ENCODE measurements at regions not wholly inside any gene's neighbourhood (a gene's known extent, or its start where the extent isn't known, plus 50 kb on each side); places are given as distances from the start of the nearest gene placed in this dataset.

DNA sequence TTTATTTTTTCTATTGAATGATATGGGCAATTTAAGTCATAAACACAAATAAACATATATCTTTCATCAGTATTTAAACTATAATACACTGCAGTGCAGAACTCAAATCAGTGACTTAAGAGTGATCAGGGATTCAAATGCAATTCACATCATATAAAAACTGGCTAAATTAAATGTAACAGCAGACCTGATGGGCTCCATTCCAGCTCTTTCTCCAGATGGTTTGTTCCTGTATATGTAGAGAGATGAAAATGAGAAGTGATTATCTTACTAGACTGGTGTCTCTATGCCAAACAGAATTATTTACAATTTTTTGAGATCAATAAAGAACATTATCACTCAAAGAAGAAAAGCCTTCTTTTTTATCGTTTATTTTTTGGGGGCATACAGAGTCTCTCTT lies 568.8 kb upstream of the ADARB2 start:
- peaks cover 2% of the 10 kb centered on the region for H3K27me3 Mint-ChIP-seq (ENCODE audit: low read depth)
- no peak overlapping the region for H3K4ac ChIP-seq (ENCODE audit: low read depth, low read length)
- H3K4me1 ChIP-seq (ENCODE audit: insufficient read depth, low read length), result no peaks in the 10 kb centered on the region
- H3K9ac ChIP-seq (ENCODE audit: extremely low read depth, insufficient read length, low read length), result no peak overlapping the region
- peaks cover 4 to 7% of the 10 kb centered on the region in 2 experiments; a peak in 1 of 4 replicates for H3K4me1 Mint-ChIP-seq
- peaks cover 0 to 6% (median 0%) of the 10 kb centered on the region in 3 experiments; a peak in 2 of 7 replicates for H3K36me3 Mint-ChIP-seq (ENCODE audit: insufficient read depth in 1 of 3, low read depth in 3 of 3)
- no peak overlapping the region for H3K4me3 Mint-ChIP-seq
- WGBS (ENCODE audit: extremely low coverage, insufficient read length, low lambda C conversion rate), result no CpG with 5 or more reads among the region's 1 CpG
- H4K20me1 ChIP-seq (ENCODE audit: control insufficient read depth, insufficient read depth, insufficient read length), result no peaks in the 10 kb centered on the region
- no peak overlapping the region for H4K91ac ChIP-seq (ENCODE audit: insufficient read length, low read depth, low read length)
- no peak overlapping the region for H3K14ac ChIP-seq (ENCODE audit: insufficient read depth, low read length)
- TF ChIP-seq, protein P1, sequence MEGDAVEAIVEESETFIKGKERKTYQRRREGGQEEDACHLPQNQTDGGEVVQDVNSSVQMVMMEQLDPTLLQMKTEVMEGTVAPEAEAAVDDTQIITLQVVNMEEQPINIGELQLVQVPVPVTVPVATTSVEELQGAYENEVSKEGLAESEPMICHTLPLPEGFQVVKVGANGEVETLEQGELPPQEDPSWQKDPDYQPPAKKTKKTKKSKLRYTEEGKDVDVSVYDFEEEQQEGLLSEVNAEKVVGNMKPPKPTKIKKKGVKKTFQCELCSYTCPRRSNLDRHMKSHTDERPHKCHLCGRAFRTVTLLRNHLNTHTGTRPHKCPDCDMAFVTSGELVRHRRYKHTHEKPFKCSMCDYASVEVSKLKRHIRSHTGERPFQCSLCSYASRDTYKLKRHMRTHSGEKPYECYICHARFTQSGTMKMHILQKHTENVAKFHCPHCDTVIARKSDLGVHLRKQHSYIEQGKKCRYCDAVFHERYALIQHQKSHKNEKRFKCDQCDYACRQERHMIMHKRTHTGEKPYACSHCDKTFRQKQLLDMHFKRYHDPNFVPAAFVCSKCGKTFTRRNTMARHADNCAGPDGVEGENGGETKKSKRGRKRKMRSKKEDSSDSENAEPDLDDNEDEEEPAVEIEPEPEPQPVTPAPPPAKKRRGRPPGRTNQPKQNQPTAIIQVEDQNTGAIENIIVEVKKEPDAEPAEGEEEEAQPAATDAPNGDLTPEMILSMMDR (conservative IDR thresholded peaks at IDR 0.05), result no peak
- H4K5ac ChIP-seq (ENCODE audit: insufficient read length, low read depth, low read length), result no peak overlapping the region
- no peaks in the 10 kb centered on the region for H3K27me3 ChIP-seq (ENCODE audit: insufficient read depth, low read length)
- DNase-seq, result no peak
- H2BK20ac ChIP-seq (ENCODE audit: low read depth, low read length, poor library complexity, severe bottlenecking), result no peak overlapping the region
- H3K56ac ChIP-seq (ENCODE audit: insufficient read length, low read depth, low read length), result no peak overlapping the region
- no peak overlapping the region for H2AFZ ChIP-seq (ENCODE audit: low read length)
- peaks cover 6 to 7% of the 10 kb centered on the region in 2 experiments; a peak in 4 of 5 replicates for H3K9me3 Mint-ChIP-seq
- no peak overlapping the region for H3K18ac ChIP-seq (ENCODE audit: insufficient read length, low read depth, low read length)
- H3T11ph ChIP-seq (ENCODE audit: low read length), result no peak overlapping the region
- H3K9me3 ChIP-seq (ENCODE audit: control insufficient read depth, low read depth, low read length), result peaks cover 9% of the 10 kb centered on the region
- no peaks in the 10 kb centered on the region for H3K79me2 ChIP-seq (ENCODE audit: insufficient read depth, low read length)
- no peak overlapping the region for H3K4me2 ChIP-seq (ENCODE audit: insufficient read depth, insufficient read length, low read length)
- no peaks in the 10 kb centered on the region for H3K23me2 ChIP-seq (ENCODE audit: insufficient read length, low read depth, low read length, poor library complexity, severe bottlenecking)
- H3K27ac ChIP-seq (ENCODE audit: insufficient read length, low read depth, low read length), result no peak overlapping the region
- no peak overlapping the region for H4K8ac ChIP-seq (replicated peaks; ENCODE audit: insufficient read length, low read depth, low read length)
- H3K79me1 ChIP-seq (ENCODE audit: insufficient read depth, low read depth, low read length, poor library complexity, severe bottlenecking), result no peaks in the 10 kb centered on the region
- H2BK120ac ChIP-seq (ENCODE audit: low read depth, low read length, poor library complexity, severe bottlenecking), result no peak overlapping the region
- no peak overlapping the region for H2BK12ac ChIP-seq (ENCODE audit: insufficient read length, low read depth, low read length)
- no peak overlapping the region for H3K27ac Mint-ChIP-seq
- H3K23ac ChIP-seq (ENCODE audit: insufficient read length, low read depth, low read length), result no peak overlapping the region
- H2AK5ac ChIP-seq (ENCODE audit: insufficient read length, low read length), result no peak overlapping the region
- H2BK15ac ChIP-seq (ENCODE audit: low read depth, low read length), result no peak overlapping the region
- no peak overlapping the region for H2BK5ac ChIP-seq (ENCODE audit: insufficient read length, low read length)
